ENCODE measurements at regions not wholly inside any gene's neighbourhood (a gene's known extent, or its start where the extent isn't known, plus 50 kb on each side); places are given as distances from the start of the nearest gene placed in this dataset.

DNA sequence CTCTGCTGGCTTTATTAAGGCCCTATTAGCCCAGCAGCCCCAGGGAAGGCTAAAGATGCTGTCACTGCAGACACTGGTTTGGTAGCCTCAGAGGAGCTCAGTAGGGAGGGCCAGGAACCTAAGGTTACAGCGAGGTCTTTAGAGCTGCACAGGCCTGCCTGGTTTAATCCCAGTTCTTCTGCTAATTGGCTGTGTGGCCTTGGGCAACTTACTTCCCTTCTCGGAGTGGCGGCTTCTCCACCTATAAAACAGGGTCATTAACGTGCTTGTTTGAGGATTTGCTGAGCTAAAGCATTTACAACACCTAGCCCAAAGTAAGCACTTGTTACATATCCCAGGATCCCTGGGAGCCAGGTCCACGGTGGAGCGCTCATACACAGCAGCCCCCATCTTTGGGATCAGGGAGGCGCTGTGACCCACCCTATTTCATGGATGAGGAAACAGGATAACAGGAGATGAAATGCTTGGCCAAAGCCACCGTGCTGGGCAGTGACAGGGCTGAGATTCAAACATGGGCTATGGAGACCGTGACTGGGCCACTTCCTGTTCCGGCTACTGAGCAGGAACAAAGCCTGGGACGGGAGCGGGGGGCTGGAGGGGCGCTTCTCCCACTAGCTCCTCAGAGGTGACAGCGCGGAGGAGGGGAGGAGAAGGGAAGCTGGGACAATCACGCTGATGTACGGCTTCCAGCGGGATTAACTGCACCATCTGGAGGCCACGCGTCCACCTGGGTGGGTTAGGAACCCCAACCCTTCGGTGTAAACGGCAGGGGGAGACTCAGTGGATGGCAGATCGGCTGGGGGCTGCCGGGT lies 61.5 kb downstream of the IGLL1 start:
- no peaks in the 10 kb centered on the region for H3K27me3 ChIP-seq (replicated peaks; ENCODE audit: insufficient read depth)
- peaks cover 8 to 24% of the 10 kb centered on the region in 2 donors for H3K4me1 ChIP-seq (ENCODE audit: control insufficient read depth in 1 of 2, low read depth in 2 of 2)
- ATAC-seq (ENCODE audit: insufficient number of reproducible peaks, low FRiP score, low read depth) (no peak), DNase-seq (ENCODE audit: low spot score) (no peak)
- H3K36me3 ChIP-seq: no peaks in the 10 kb centered on the region
- TF ChIP-seq, protein P1, sequence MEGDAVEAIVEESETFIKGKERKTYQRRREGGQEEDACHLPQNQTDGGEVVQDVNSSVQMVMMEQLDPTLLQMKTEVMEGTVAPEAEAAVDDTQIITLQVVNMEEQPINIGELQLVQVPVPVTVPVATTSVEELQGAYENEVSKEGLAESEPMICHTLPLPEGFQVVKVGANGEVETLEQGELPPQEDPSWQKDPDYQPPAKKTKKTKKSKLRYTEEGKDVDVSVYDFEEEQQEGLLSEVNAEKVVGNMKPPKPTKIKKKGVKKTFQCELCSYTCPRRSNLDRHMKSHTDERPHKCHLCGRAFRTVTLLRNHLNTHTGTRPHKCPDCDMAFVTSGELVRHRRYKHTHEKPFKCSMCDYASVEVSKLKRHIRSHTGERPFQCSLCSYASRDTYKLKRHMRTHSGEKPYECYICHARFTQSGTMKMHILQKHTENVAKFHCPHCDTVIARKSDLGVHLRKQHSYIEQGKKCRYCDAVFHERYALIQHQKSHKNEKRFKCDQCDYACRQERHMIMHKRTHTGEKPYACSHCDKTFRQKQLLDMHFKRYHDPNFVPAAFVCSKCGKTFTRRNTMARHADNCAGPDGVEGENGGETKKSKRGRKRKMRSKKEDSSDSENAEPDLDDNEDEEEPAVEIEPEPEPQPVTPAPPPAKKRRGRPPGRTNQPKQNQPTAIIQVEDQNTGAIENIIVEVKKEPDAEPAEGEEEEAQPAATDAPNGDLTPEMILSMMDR (IDR thresholded peaks at IDR 0.05): no peak
- no peak overlapping the region for H3K4me3 ChIP-seq
- no peaks in the 10 kb centered on the region for H3K9me3 ChIP-seq
- H3K27ac ChIP-seq: no peak overlapping the region

DNA sequence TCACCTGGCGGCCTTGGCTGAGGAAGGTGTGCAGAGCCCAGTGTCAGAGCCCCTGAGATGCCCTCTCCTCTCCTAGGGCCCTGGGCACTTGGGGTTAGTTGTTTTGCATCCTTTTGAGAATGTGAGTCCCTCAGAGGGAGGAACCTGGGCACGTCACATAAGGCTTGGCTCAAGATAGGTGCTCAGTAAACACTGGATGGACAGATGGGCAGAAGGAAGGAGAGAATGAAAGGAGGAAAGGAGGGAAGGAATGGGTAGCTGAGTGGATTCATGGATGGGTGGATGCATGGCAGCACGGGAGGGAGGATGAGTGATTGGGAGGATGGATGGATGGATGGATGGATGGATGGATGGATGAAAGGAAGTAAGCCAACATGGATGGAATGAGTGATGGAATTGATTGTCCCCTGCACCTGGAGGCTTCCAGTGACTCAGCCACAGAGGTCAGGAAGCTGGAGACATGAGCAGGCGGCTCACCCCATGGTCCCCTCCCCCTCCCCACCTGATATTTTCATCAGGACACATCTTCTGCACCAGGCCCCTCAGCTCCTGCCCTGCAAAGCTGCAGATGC lies 62.2 kb downstream of the IGLL1 start:
- Histone ChIP-seq H3K4me3 (no peak overlapping the region), H3K27ac (no peak overlapping the region), H3K4me1 (ENCODE audit: control insufficient read depth in 1 of 2, low read depth in 2 of 2) (peaks cover 8 to 19% of the 10 kb centered on the region in 2 donors), H3K27me3 (replicated peaks; ENCODE audit: insufficient read depth) (no peaks in the 10 kb centered on the region), H3K9me3 (no peaks in the 10 kb centered on the region), H3K36me3 (no peaks in the 10 kb centered on the region)
- DNase-seq (ENCODE audit: low spot score) (no peak), ATAC-seq (ENCODE audit: insufficient number of reproducible peaks, low FRiP score, low read depth) (no peak)
- TF ChIP-seq, protein P1 (IDR thresholded peaks at IDR 0.05): no peak

DNA sequence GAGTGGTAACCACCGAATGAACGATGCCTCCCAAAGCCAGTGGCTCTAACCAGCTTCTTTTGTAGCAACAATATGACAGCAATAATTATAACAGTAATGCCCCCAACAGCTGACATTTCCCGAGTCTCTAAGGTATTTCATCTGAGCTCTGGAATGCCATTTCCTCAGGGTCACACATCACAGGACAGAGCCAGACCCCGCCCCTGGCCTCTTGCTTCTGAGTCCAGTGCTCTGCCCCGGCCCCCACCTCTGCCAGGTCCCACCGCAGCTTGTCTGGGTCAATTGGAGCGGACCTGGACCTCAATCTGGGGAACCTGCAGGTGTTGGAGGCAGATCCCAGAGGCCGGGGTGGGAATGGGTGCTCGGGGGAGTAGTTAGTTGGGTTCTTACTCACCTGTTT lies 63.8 kb downstream of the IGLL1 start:
- ATAC-seq (ENCODE audit: insufficient number of reproducible peaks, low FRiP score, low read depth) (no peak), DNase-seq (ENCODE audit: low spot score) (no peak)
- H3K27me3 ChIP-seq (replicated peaks; ENCODE audit: insufficient read depth): no peaks in the 10 kb centered on the region
- no peaks in the 10 kb centered on the region for H3K36me3 ChIP-seq
- peaks cover 7 to 10% of the 10 kb centered on the region in 2 donors for H3K4me1 ChIP-seq (ENCODE audit: control insufficient read depth in 1 of 2, low read depth in 2 of 2)
- TF ChIP-seq, protein P1 (IDR thresholded peaks at IDR 0.05): no peak
- H3K9me3 ChIP-seq: no peaks in the 10 kb centered on the region
- H3K27ac ChIP-seq: no peak overlapping the region
- no peak overlapping the region for H3K4me3 ChIP-seq

DNA sequence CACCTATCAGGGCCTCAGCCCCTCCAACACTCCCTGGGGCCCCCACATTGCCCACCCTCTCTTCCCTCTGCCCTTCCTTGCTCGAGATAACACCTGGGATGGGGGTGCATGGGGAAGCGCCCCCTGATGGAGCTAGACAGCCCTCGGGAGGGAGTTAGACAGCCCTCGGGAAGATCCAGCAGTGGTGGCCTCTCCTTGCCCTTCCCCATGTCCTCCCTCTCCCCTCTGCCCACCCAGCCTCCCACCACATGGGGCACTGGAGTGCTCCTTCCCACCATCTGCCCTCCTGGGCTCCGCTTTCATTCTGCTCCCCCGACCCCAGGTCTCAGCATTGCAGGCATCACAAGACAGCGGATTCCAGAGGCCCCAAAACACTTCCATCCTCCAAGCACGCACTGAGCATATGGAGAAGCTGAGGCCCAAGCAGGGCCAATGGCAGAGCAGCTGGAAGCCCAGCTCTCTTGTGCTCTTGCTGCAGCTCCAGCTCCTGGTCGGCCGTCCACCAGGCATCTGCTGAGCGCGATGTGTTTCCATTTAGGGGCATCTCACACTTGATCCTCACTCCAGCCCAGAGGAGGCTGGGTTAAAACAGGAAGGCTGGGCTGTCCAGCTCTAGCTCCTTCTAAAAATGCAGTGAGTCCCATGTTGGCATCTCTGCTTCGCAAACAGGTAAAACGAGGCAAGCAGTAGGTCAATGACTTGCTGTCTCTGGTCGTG lies 65.6 kb downstream of the IGLL1 start:
- H3K27ac ChIP-seq: no peak overlapping the region
- no peak for ATAC-seq (ENCODE audit: insufficient number of reproducible peaks, low FRiP score, low read depth)

More for the DNA sequence above, 65.6 kb downstream of the IGLL1 start:
- Histone ChIP-seq H3K4me3 (no peak overlapping the region), H3K36me3 (no peaks in the 10 kb centered on the region), H3K9me3 (no peaks in the 10 kb centered on the region), H3K27me3 (replicated peaks; ENCODE audit: insufficient read depth) (no peaks in the 10 kb centered on the region), H3K4me1 (ENCODE audit: control insufficient read depth in 1 of 2, low read depth in 2 of 2) (no peaks in the 10 kb centered on the region)
- TF ChIP-seq, protein P1 (IDR thresholded peaks at IDR 0.05): no peak
- no peak for DNase-seq (ENCODE audit: low spot score)
